Astrocyte (in vitro differentiated cells and primary cell): ENCODE measurements at regions not wholly inside any gene's neighbourhood (a gene's known extent, or its start where the extent isn't known, plus 50 kb on each side); places are given as distances from the start of the nearest gene placed in this dataset.

ENCODE experiments used
- DNase-seq: peaks from one replicate; pipeline ENCODE4 v3.0.0-alpha.2; 2010; ENCODE audit warnings: low read depth
- FAIRE-seq: peaks from 2 replicates; lab custom pipeline; 2011; peaks lifted over from hg19 to GRCh38; lab: Jason Lieb, UNC
- H2AFZ ChIP-seq: 2 replicates; pipeline ENCODE4 v1.6.0; 2012; ENCODE audit warnings: low read depth, low read length, inconsistent platforms
- H3K27ac ChIP-seq: 2 replicates; pipeline ENCODE4 v1.5.1; 2011; ENCODE audit warnings: low read depth, low read length, inconsistent platforms
- H3K27me3 ChIP-seq: 2 replicates; pipeline ENCODE4 v1.6.0; 2011; ENCODE audit warnings: low read length, inconsistent platforms; ENCODE audit not compliant: insufficient read depth
- H3K36me3 ChIP-seq: 2 replicates; pipeline ENCODE4 v1.5.1; 2011; ENCODE audit warnings: low read length, inconsistent platforms; ENCODE audit not compliant: insufficient read depth
- H3K4me1 ChIP-seq: 2 replicates; pipeline ENCODE4 v1.5.1; 2011; ENCODE audit warnings: low read length, inconsistent platforms; ENCODE audit not compliant: insufficient read depth
- H3K4me2 ChIP-seq: 2 replicates; pipeline ENCODE4 v1.6.0; 2012; ENCODE audit warnings: low read length, inconsistent platforms
- H3K4me3 ChIP-seq: 2 replicates; pipeline ENCODE4 v1.5.1; 2011; ENCODE audit warnings: low read depth, mild to moderate bottlenecking, low read length, inconsistent platforms; ENCODE audit not compliant: insufficient read depth
- H3K79me2 ChIP-seq: 2 replicates; pipeline ENCODE4 v1.6.0; 2012; ENCODE audit warnings: mild to moderate bottlenecking, low read length, inconsistent platforms; ENCODE audit not compliant: insufficient read depth
- H3K9ac ChIP-seq: 2 replicates; pipeline ENCODE4 v1.6.0; 2012; ENCODE audit warnings: mild to moderate bottlenecking, low read length, inconsistent platforms
- H3K9me3 ChIP-seq: 2 replicates; pipeline ENCODE4 v1.5.1; 2012; ENCODE audit warnings: low read depth, mild to moderate bottlenecking, low read length, inconsistent platforms; ENCODE audit not compliant: insufficient read depth
- H4K20me1 ChIP-seq: 2 replicates; pipeline ENCODE4 v1.6.0; 2012; ENCODE audit warnings: low read length, inconsistent platforms; ENCODE audit not compliant: insufficient read depth
- H3K27ac Mint-ChIP-seq: one replicate; pipeline ENCODE4 v1.8.0; 2021; ENCODE audit warnings: mild to moderate bottlenecking, mixed read lengths; ENCODE audit not compliant: unreplicated experiment
- H3K27me3 Mint-ChIP-seq: one replicate; pipeline ENCODE4 v1.8.0; 2021; ENCODE audit warnings: low read depth, mixed read lengths; ENCODE audit not compliant: unreplicated experiment
- H3K36me3 Mint-ChIP-seq: one replicate; pipeline ENCODE4 v1.8.0; 2021; ENCODE audit warnings: low read depth, mixed read lengths; ENCODE audit not compliant: unreplicated experiment
- H3K4me1 Mint-ChIP-seq: one replicate; pipeline ENCODE4 v1.8.0; 2021; ENCODE audit warnings: low read depth, mixed read lengths; ENCODE audit not compliant: unreplicated experiment
- H3K4me3 Mint-ChIP-seq: one replicate; pipeline ENCODE4 v1.8.0; 2021; ENCODE audit warnings: mild to moderate bottlenecking, moderate library complexity, mixed read lengths; ENCODE audit not compliant: unreplicated experiment
- H3K9me3 Mint-ChIP-seq: one replicate; pipeline ENCODE4 v1.8.0; 2021; ENCODE audit warnings: mild to moderate bottlenecking, mixed read lengths; ENCODE audit not compliant: unreplicated experiment
- EZH2 ChIP-seq: IDR thresholded peaks from 2 replicates; pipeline ENCODE4 v1.6.1; 2012; ENCODE audit warnings: mild to moderate bottlenecking, low read length, inconsistent platforms; ENCODE audit not compliant: insufficient read depth
- TF ChIP-seq, protein P1 (sequence below): IDR thresholded peaks from 2 replicates; pipeline ENCODE4 v1.5.1; 2011; ENCODE audit warnings: low read depth, mild to moderate bottlenecking, inconsistent platforms, low read length, moderate library complexity; ENCODE audit not compliant: insufficient read depth

DNA sequence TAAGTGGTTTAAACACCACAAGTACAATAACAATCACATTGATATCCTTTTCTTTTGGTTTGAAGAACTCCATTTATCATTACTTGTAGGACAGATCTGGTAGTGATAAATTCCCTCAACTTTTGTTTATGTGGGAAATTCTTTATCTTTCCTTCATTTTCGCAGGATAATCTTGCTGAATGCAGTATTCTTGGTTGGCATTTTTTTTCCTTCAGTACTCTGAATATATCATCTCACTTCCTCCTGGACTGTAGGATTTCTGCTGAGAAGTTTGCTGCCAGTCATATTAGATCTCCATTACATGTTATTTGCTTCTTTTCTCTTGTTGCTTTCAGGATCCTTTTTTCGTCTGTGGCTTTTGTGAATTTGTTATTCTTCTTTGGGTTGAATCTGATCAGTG lies 179.0 kb upstream of the PLET1 start:
- FAIRE-seq = no peak
- Mint-ChIP-seq H3K9me3 (no peaks in the 10 kb centered on the region), H3K27ac (no peak overlapping the region), H3K36me3 (no peaks in the 10 kb centered on the region), H3K27me3 (no peaks in the 10 kb centered on the region), H3K4me3 (no peak overlapping the region), H3K4me1 (no peaks in the 10 kb centered on the region)
- no peaks in the 10 kb centered on the region for H3K79me2 ChIP-seq
- H3K9me3 ChIP-seq = no peaks in the 10 kb centered on the region
- H3K27ac ChIP-seq = no peak overlapping the region
- no peaks in the 10 kb centered on the region for H4K20me1 ChIP-seq
- H3K36me3 ChIP-seq = no peaks in the 10 kb centered on the region
- H3K4me1 ChIP-seq = no peaks in the 10 kb centered on the region
- DNase-seq = no peak
- no peak overlapping the region for H3K9ac ChIP-seq
- no peaks in the 10 kb centered on the region for H3K27me3 ChIP-seq
- H3K4me2 ChIP-seq = no peak overlapping the region
- TF ChIP-seq EZH2 = no peak
- TF ChIP-seq, protein P1, sequence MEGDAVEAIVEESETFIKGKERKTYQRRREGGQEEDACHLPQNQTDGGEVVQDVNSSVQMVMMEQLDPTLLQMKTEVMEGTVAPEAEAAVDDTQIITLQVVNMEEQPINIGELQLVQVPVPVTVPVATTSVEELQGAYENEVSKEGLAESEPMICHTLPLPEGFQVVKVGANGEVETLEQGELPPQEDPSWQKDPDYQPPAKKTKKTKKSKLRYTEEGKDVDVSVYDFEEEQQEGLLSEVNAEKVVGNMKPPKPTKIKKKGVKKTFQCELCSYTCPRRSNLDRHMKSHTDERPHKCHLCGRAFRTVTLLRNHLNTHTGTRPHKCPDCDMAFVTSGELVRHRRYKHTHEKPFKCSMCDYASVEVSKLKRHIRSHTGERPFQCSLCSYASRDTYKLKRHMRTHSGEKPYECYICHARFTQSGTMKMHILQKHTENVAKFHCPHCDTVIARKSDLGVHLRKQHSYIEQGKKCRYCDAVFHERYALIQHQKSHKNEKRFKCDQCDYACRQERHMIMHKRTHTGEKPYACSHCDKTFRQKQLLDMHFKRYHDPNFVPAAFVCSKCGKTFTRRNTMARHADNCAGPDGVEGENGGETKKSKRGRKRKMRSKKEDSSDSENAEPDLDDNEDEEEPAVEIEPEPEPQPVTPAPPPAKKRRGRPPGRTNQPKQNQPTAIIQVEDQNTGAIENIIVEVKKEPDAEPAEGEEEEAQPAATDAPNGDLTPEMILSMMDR = no peak
- H2AFZ ChIP-seq = no peak overlapping the region
- no peak overlapping the region for H3K4me3 ChIP-seq

DNA sequence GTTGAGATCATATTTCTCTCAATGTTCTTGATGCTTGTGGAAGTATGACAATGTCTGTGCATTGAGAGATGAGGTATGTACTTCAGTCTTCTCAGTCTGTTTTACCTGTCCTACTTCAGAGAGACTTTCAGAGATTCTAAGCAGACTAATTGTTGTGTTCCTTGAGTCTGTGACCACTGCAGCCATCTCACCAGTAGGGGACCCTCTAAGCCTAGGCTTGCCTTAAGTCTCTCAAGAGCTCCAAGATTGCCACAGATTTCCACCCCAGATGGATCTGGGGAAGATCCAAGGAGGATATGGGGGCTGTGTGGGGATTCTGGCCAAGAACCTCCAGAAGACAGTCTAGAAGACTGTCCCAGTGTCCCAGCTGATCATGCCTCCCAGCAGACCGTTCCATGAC lies 179.9 kb upstream of the PLET1 start:
- FAIRE-seq = no peak
- no peak overlapping the region for H3K4me3 Mint-ChIP-seq
- TF ChIP-seq, protein P1 = no peak
- no peaks in the 10 kb centered on the region for H3K36me3 Mint-ChIP-seq
- H3K27ac Mint-ChIP-seq = no peak overlapping the region
- no peaks in the 10 kb centered on the region for H3K27me3 ChIP-seq
- H2AFZ ChIP-seq = no peak overlapping the region
- no peaks in the 10 kb centered on the region for H4K20me1 ChIP-seq
- H3K27me3 Mint-ChIP-seq = no peaks in the 10 kb centered on the region
- no peak for DNase-seq
- no peaks in the 10 kb centered on the region for H3K79me2 ChIP-seq
- H3K9ac ChIP-seq = no peak overlapping the region
- H3K4me1 Mint-ChIP-seq = no peaks in the 10 kb centered on the region
- H3K36me3 ChIP-seq = no peaks in the 10 kb centered on the region
- H3K4me2 ChIP-seq = no peak overlapping the region
- H3K4me1 ChIP-seq = no peaks in the 10 kb centered on the region
- no peak overlapping the region for H3K4me3 ChIP-seq
- H3K27ac ChIP-seq = no peak overlapping the region
- no peaks in the 10 kb centered on the region for H3K9me3 Mint-ChIP-seq
- H3K9me3 ChIP-seq = no peaks in the 10 kb centered on the region

DNA sequence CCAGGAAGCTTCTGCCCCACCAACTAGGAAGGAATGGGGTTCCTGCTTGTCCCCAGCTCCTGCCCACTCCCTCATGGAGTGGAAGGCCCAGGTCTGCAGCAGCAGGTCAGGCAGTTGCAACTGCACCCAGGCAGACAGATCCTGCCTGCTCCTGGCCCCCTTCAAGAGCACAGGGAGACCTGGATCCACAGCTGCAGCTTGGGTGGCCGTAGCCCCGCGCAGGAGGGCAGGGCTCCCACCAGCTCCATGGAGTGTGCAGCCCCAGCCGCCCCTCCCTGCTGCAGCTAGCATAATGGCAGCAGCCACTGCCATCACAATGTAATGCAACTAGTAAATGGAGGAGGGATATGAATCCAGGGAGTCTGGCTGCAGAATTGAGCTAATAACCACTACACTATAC lies 187.5 kb upstream of the PLET1 start:
- H3K9me3 Mint-ChIP-seq = no peaks in the 10 kb centered on the region
- no peak overlapping the region for H3K4me3 Mint-ChIP-seq
- H3K27ac ChIP-seq = no peak overlapping the region
- no peak overlapping the region for H3K9ac ChIP-seq
- H3K36me3 ChIP-seq = no peaks in the 10 kb centered on the region
- H3K79me2 ChIP-seq = no peaks in the 10 kb centered on the region
- H3K36me3 Mint-ChIP-seq = peaks cover 2% of the 10 kb centered on the region
- H3K27ac Mint-ChIP-seq = no peak overlapping the region
- DNase-seq = no peak
- no peak overlapping the region for H3K4me3 ChIP-seq
- no peaks in the 10 kb centered on the region for H3K27me3 ChIP-seq
- no peak for FAIRE-seq
- no peaks in the 10 kb centered on the region for H3K9me3 ChIP-seq
- H2AFZ ChIP-seq = no peak overlapping the region
- no peaks in the 10 kb centered on the region for H4K20me1 ChIP-seq
- TF ChIP-seq, protein P1 = no peak
- no peak for TF ChIP-seq EZH2
- H3K4me1 ChIP-seq = no peaks in the 10 kb centered on the region
- H3K27me3 Mint-ChIP-seq = peaks cover 9% of the 10 kb centered on the region
- H3K4me2 ChIP-seq = no peak overlapping the region
- no peaks in the 10 kb centered on the region for H3K4me1 Mint-ChIP-seq
